Ishikawa (cell line): ENCODE measurements at regions not wholly inside any gene's neighbourhood (a gene's known extent, or its start where the extent isn't known, plus 50 kb on each side); places are given as distances from the start of the nearest gene placed in this dataset.

Source experiments
- CEBPB ChIP-seq: IDR thresholded peaks from 2 replicates; pipeline ENCODE4 v1.6.1; 2012
- CREB1 ChIP-seq: IDR thresholded peaks from 2 replicates; pipeline ENCODE4 v1.6.1; 2012; ENCODE audit warnings: low read depth
- EGR1 ChIP-seq: IDR thresholded peaks from 2 replicates; pipeline ENCODE4 v1.6.1; 2012
- EP300 ChIP-seq: IDR thresholded peaks from 2 replicates; pipeline ENCODE4 v1.6.1; 2012; ENCODE audit warnings: borderline replicate concordance
- FOXM1 ChIP-seq: IDR thresholded peaks from 2 replicates; pipeline ENCODE4 v1.6.1; 2012; ENCODE audit warnings: low read depth, borderline replicate concordance
- NFIC ChIP-seq: IDR thresholded peaks from 2 replicates; pipeline ENCODE4 v1.6.1; 2012
- TAF1 ChIP-seq: IDR thresholded peaks from 2 replicates; pipeline ENCODE4 v1.6.1; 2012; ENCODE audit warnings: low read depth, mild to moderate bottlenecking
- TCF12 ChIP-seq: IDR thresholded peaks from 2 replicates; pipeline ENCODE4 v1.6.1; 2012; ENCODE audit warnings: low read depth
- USF1 ChIP-seq: IDR thresholded peaks from 2 replicates; pipeline ENCODE4 v1.6.1; 2012
- YY1 ChIP-seq: IDR thresholded peaks from 2 replicates; pipeline ENCODE4 v1.6.1; 2012; ENCODE audit warnings: low read depth
- ZBTB7A ChIP-seq: IDR thresholded peaks from 2 replicates; pipeline ENCODE4 v1.6.1; 2012; ENCODE audit warnings: low read depth
- TF ChIP-seq, protein P1 (sequence below): IDR thresholded peaks from 2 replicates; pipeline ENCODE4 v1.6.1; 2012; ENCODE audit warnings: low read depth, mild to moderate bottlenecking
- TF ChIP-seq, protein P2 (sequence below): IDR thresholded peaks from 2 replicates; pipeline ENCODE4 v1.6.1; 2012

DNA sequence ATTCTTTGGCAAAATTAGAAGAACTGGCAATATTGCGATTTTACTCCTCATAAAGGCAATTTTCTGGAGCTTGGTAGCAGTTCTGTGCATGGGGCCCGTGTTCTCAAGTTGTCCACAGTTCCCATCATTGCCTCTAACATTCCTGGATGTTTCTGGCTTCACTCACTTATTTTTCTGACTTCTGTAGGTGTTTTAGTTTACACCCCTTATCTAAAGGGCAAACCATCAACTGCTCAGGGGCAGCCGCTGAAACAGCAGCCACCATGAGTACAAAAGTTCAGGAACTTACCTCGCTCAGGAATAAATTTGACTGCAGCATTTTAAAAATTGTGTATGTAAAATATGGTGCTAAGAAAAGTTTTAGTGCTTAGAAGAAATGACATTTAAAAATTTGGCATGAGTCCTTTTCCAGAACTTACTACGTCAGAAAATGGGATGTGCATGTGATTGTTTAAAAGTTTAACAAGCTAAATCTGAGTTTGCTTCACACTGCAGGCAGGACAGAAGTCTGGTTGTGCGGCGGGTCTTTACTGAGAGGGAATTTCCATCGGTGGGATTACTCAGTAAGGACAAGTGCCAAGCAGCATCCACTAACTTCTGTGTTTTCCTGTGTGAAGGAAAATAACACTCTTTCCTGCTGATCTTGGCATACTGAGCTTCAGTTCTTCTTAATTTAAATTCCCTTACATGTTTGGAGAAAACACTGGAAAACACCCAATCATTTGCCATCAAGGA is 261.7 kb downstream of the MAT2B start:
- TF ChIP-seq TAF1 (no peak), TCF12 (no peak), EP300 (no peak), FOXM1 (no peak), CEBPB (no peak), YY1 (no peak), ZBTB7A (no peak), NFIC (no peak), CREB1 (no peak), USF1 (no peak), EGR1 (no peak)
- TF ChIP-seq, protein P1, sequence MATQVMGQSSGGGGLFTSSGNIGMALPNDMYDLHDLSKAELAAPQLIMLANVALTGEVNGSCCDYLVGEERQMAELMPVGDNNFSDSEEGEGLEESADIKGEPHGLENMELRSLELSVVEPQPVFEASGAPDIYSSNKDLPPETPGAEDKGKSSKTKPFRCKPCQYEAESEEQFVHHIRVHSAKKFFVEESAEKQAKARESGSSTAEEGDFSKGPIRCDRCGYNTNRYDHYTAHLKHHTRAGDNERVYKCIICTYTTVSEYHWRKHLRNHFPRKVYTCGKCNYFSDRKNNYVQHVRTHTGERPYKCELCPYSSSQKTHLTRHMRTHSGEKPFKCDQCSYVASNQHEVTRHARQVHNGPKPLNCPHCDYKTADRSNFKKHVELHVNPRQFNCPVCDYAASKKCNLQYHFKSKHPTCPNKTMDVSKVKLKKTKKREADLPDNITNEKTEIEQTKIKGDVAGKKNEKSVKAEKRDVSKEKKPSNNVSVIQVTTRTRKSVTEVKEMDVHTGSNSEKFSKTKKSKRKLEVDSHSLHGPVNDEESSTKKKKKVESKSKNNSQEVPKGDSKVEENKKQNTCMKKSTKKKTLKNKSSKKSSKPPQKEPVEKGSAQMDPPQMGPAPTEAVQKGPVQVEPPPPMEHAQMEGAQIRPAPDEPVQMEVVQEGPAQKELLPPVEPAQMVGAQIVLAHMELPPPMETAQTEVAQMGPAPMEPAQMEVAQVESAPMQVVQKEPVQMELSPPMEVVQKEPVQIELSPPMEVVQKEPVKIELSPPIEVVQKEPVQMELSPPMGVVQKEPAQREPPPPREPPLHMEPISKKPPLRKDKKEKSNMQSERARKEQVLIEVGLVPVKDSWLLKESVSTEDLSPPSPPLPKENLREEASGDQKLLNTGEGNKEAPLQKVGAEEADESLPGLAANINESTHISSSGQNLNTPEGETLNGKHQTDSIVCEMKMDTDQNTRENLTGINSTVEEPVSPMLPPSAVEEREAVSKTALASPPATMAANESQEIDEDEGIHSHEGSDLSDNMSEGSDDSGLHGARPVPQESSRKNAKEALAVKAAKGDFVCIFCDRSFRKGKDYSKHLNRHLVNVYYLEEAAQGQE, result no peak
- TF ChIP-seq, protein P2, sequence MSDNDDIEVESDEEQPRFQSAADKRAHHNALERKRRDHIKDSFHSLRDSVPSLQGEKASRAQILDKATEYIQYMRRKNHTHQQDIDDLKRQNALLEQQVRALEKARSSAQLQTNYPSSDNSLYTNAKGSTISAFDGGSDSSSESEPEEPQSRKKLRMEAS, result no peak
